GM12892 (cell line): ENCODE measurements at regions not wholly inside any gene's neighbourhood (a gene's known extent, or its start where the extent isn't known, plus 50 kb on each side); places are given as distances from the start of the nearest gene placed in this dataset.

Experiments used
- POLR2A ChIP-seq: IDR thresholded peaks from 2 replicates; pipeline ENCODE4 v1.6.1; 2011; ENCODE audit warnings: low read depth, low read length, control low read depth
- POLR2AphosphoS5 ChIP-seq: IDR thresholded peaks from 2 replicates; pipeline ENCODE4 v1.6.1; 2011; ENCODE audit warnings: low read depth, low read length, control low read depth

GRCh38 chr6:75012018-75012417 lies 193.8 kb downstream of the COL12A1 start:
- TF ChIP-seq POLR2AphosphoS5 (no peak), POLR2A (no peak)
